ENCODE measurements at regions not wholly inside any gene's neighbourhood (a gene's known extent, or its start where the extent isn't known, plus 50 kb on each side); places are given as distances from the start of the nearest gene placed in this dataset.
A peak's percentile ranks its signal among the peaks of the same experiment; 100 is the strongest.
"Not testable (repeated sequence)": the region's sequence is repeated elsewhere in the genome, so short reads cannot be mapped to it uniquely, and the experiment has no call there.

- not testable (repeated sequence) for DNase-seq
These were observed 75.9 kb upstream of the SFSWAP start for GRCh38 chr12:131635012-131635411.

DNA sequence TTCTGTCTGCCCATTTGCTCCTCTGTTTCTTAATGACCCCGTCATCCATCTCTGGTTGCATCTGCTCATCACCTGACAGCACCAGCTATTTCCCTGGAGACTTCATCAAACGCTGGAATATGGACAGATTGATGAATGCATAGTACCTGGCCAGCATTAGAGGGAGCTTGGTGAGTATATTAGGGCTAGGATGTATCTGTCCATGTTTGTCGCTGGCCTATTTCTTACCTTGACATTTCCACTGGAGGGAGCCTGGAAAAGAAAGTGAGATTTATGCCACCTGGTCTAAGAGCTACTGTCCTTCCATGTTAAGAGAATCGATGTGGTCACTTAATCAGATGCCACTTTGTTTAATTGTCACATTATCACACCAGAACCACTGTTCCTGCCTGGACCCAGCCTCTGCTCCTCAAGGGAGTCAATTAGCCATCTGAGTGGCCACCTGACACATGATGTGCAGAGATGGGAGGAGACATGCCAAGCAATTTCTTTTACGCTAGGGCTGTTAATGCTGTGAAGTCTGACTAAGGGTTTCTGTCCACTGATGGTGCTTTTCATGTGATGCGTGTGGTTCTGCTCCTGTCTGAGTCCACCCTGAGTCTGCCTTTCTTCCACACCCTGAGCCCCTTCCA lies 75.3 kb upstream of the SFSWAP start:
- DNase-seq: no peak

DNA sequence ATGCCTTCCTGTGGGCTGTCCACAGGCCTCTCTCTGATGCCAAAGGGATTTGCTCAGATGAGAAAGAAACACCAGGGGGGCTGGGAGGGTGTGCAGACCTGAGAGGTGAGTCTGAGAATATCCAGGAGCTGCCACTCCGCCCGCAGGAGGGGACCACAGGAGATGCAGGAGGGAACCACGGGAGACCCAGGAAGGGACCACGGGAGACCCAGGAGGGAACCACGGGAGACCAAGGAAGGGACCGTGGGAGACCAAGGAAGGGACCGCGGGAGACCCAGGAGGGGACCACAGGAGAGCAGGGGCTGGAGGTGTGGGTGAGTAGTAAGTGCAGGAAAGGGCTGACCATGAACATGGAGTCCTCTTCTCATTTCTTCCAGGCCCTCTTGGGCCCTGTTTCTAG lies 74.6 kb upstream of the SFSWAP start:
- no peak for DNase-seq

GRCh38 chr12:131636940-131637750 lies 73.7 kb upstream of the SFSWAP start:
- DNase-seq: no peak

DNA sequence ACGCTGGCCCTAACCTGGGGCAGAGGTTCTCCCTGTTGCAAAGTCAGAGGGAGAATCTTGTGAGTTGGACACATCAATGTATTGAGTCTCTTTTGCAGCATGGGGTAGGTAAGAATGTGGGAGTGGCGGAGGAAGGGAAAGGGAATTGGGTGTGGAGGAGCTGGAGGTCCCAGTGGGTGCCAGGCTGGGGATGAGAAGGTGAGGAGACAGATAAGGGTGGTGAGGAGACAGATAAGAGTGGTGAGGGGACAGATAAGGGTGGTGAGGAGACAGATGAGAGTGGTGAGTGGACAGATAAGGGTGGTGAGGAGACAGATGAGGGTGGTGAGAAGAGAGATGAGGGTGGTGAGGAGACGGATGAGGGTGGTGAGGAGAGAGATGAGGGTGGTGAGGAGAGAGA lies 72.9 kb upstream of the SFSWAP start:
- DNase-seq: no peak

- DNase-seq: no peak
These were observed 71.5 kb upstream of the SFSWAP start for GRCh38 chr12:131639270-131639940.

DNA sequence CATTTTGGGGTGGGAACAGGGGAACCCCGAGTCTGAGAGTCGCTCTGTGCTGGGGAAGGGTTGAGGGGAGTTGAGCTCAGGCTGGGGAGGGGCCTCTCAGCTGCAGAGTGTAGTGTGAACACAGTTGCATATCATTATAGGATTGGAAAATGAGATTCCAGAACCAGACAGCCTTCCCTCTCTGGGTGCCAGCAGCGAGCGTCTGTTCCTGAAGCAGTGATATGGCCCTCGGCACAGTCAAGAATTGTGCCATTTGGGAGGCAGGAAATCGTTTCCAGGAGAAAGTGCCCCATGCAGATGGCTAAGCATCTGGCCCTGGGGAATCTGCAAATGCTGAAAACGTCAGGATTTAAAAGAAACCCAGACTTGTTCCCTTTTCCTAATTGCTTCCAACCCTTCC lies 70.4 kb upstream of the SFSWAP start:
- peak; percentile 46 for DNase-seq

DNA sequence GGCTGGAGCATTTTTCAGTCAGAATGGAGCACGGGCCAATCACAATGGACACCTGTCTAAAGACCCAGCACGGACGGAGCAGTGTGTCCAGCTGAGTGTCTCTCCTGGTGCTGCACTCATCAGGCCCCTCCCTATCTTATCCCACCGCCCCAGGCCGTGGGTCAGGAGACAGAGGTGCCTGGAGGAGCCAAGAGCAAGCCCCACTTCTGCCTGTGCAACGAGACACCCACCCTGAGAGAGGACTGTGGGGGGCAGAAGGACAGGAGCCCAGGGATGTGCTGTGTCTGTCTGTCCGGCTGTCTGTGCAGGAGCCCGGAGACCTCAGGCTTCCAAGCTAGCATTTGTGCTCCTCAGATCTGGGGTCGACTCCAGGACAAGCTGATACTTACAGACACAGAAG lies 69.6 kb upstream of the SFSWAP start:
- DNase-seq: no peak

DNA sequence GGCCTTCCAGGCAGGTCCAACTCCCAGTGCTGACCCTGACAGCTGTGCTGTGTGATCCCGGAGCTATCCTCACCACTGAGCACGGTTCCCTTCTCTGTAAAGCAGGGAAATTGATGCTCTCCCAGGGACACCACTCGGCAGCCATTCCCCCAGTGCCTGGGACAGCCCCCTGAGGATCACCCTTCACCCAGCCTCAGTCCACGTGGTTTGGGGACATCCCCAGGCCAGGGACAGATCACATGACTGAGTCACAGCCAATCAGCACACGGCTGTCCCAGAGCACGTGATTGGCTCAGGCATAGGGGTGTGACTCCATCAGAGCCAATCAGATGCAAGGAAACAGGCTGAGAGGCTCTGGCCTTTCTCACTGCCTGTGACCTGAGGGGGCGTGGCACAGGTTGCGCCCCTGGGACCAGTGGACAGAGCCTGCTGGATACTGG lies 68.8 kb upstream of the SFSWAP start:
- no peak for DNase-seq

DNA sequence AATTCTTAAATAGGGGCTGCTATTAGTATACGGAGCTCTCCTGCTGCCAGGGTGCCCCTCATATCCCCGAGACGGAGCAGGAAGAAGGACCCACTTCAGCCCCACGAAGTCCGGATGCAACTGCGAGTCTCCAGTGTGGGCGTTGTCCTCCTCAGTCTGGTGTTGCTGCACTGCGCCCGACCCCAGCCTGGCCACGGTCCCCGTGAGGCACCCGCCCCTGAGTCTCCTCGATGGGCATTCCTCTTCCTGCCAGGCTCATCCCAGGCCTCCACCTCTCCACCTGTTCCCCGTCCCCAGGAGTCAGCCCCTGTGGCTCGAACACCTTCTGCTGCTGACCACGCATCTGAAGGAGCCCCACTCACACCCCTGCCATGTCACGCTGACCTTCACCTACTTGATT lies 68.1 kb upstream of the SFSWAP start:
- DNase-seq: no peak

DNA sequence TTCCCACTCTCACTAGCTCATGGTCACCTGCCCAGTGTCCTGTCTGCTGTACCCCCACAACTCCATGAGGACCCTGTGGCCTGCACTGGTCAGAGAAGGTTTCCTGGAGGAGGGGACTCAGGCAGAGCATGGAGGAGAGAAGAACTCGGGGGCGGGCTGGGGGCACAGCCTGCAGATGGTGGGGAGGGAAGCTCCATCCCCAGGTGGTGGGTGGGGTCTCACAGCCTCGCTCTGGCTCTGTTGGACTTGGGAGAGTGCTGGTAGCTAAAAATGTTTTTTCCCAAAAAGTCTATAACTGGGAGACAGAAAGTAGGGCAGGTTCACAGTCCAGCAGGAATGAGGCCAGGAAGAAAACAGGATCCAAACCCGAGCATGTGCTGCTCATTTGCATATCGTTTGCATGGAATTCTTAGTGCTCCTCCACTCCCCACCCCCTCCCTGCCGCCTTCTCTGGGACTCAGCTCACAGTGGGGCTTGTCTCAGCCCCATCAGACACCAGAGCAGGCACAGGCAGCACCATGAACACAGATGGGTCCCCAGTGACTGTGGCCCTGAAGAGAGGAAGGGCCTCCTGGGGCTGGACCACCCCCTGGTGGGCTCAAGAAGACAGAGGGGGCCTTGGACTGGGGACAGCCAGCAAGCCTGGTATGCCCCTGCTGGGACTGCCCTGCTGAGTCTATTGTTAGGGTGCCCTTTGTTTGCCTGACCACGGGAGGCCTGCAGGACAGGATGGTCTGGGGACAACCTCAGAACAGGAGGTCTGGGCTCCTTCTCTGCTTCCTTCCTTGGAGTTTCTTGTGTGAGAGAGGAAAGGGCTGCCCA lies 67.0 kb upstream of the SFSWAP start:
- DNase-seq: no peak

DNA sequence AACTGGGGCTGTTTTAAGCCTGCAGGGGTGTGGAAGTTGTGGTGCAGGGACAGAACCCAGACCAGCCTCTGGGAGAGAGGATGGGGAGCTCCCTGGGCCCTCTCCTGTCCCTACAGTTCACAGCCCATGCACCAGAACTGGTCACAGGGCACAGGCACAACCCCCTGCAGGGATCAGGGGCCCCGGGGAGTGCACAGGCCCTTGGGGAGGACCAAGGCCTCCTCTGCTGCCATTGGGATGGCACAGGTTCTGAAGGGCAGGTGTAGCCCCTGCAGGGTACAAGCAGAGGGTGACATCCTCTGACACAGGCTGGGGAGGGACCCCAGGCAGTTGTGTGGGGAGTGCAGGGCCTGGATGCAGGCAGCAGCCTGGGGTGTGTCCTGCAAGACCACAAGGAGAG lies 66.4 kb upstream of the SFSWAP start:
- no peak for DNase-seq

DNA sequence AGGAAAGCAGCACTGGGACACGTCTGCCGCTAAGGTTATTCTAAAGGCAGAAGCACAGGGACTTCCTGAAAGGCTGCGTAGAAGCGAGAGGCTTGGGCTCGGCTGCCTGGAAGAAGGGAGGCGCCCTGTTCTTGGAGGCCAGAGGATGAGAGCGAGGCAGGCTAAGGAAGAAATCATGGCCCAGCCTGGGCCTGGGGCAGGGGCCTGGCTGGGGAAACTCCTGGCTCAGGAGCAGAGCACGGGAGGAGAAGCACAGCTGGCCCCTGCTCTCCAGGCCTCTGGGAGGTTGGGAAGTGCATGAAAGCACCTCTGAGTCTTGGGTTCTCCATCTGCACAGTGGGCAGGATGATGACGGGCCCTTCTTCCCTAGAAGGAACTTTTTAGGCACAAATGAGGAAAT lies 66.0 kb upstream of the SFSWAP start:
- not testable (repeated sequence) for DNase-seq

- not testable (repeated sequence) for DNase-seq
These were observed 65.3 kb upstream of the SFSWAP start for GRCh38 chr12:131645557-131645956.

DNA sequence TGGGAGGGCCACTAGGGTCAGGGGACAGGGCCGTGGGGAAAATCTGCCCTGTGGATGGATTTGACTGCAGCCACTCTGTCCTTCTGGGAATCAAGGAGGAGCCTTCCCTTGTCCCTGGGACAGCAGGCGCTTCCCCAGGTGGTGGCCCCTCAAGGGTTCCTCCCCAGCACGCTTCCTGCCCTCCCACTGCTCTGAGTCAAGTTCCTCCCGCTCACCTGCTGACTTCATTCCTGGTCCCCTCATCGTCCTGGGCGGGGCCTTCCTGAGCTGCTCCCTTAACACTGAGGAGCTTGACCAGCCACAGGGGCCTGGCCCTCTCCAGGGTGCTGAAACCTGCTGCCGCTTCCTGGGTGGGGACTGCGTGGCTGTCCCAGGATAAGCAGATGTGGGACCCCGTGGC lies 64.4 kb upstream of the SFSWAP start:
- not testable (repeated sequence) for DNase-seq

DNA sequence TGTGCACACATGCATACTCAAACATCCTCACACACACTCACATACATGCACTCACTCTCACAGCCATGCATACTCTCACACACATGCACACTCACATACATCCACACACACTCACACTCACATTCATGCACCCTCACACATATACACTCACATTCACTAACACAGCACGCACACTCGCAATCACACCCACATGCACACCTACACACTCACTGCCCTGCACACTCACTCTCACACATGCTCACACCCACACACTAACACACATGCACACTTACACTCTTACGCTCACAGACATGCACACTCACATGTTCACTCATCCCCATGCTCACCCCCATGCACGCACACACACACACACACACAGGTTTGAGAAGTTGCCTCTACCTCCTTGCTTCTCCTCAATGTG lies 63.2 kb upstream of the SFSWAP start:
- DNase-seq: no peak

DNA sequence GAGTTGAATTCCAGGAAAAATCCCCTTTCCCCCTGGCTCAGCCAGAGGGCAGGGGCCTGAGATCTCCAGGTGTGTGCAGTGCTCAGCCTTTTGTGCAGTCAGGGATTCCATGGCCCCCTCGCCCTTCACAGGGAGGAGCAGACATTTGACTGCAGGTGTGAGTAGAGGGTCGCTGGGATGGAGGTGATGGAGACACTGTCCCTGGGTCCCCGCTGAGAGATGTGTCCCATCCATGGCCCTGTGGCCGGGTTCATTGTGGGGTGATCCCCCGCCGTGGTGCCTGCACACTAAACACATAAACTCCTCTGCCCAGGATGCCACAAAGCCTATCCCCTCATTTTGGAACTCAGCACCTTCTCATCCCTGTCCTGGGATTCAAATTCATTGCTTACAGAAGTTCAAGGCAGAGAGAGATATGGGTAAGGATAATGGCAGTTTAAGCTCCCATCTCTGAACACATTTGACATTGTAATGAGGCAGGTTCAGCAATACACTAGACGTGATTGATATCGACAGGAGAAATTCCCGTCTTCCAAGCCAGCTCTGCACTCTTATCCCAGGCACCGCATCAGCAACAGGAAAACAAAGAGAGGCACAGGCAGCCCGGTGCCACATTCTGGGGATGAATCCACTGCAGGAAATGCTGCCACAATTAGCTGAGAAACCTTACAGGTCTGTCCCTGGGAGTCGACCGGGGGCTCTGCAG lies 55.3 kb upstream of the SFSWAP start:
- not testable (repeated sequence) for DNase-seq

DNA sequence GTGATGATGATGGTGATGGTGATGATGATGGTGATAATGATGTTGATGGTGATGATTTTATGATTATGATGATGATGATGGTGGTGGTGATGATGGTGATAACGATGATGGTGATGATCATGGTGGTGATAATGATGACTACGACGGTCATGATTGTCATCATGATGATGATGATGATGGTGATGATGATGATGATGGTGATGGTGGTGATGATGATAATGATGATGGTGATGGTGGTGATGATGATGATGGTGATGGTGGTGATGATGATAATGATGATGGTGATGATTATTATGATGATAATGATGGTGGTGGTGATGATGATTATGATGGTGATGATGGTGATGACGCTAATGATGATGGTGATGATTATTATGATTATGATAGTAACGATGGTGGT lies 54.1 kb upstream of the SFSWAP start:
- not testable (repeated sequence) for DNase-seq

GRCh38 chr12:131658605-131659004 lies 52.3 kb upstream of the SFSWAP start:
- not testable (repeated sequence) for DNase-seq

DNA sequence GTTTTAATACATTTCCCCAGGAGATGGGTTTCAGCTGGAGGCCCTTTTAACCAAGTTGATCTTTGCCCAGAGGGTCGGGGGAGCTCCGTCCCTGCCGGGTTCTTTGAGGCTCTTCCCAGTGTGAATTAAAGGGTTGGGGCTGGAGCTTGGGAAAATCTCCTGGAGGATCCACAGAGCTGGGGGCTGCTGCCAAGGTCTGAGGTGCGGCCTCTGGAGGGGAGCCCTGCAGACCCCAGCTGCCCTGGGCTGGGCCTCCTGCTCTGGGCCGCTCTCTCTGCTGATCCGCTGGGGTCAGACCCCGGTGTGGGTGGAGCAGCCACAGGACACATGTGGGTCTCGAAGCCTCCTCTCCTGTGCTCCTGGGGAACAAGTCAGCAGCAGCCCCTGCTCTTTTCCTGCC lies 51.4 kb upstream of the SFSWAP start:
- DNase-seq: not testable (repeated sequence)

DNA sequence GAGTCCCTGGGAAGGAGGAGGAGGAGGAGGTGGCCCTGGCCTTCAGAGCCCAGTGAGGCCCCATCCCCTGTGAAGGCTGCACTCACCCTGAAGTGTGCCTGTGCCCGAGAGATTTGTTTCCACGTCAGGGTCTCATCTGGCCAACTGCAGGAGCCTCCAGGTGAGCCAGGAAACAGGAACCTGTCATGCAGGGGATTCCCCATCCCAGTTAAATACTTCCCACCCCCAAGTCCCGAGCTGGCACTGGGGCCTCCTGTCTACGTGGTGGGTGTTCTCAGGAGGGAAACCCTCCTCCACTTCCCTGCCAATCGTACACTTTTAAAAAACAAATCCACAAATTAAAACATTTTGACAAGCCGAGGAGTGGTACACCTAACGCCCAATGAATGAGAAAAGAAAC lies 50.9 kb upstream of the SFSWAP start:
- not testable (repeated sequence) for DNase-seq

GRCh38 chr12:131660401-131660800 lies 50.5 kb upstream of the SFSWAP start:
- not testable (repeated sequence) for DNase-seq

All from skin of body (tissue), 1 donor.